K562 (cell line): ENCODE measurements at regions not wholly inside any gene's neighbourhood (a gene's known extent, or its start where the extent isn't known, plus 50 kb on each side); places are given as distances from the start of the nearest gene placed in this dataset.
A peak's percentile ranks its signal among the peaks of the same experiment; 100 is the strongest.

Source experiments
- ATAC-seq: fragments of 200-7000 bp; cut with Tn5 transposase; 3 replicates; pipeline ENCODE4 v1.9.1; 2020; ENCODE audit warnings: moderate library complexity
- BruUV-seq: library from RNA; stranded (reverse); fragments of 400-500 nt; replicated peaks from 2 replicates; lab custom pipeline; 2021; lab: Mats Ljungman, UMichigan
- CTCF ChIA-PET: fragments of 300-600 bp; formaldehyde crosslinking; extraction: SDS; loops from one replicate; lab custom pipeline; 2021; ENCODE audit warnings: low intra/inter-chr PET ratio; lab: Yijun Ruan, JAX
- POLR2A ChIA-PET: fragments of 300-600, 350-650 bp; sonication (Branson Sonifier 250); formaldehyde crosslinking; extraction: SDS; loops from one replicate; lab custom pipeline; 2021; ENCODE audit warnings: antibody characterized with exemption, inconsistent platforms; lab: Yijun Ruan, JAX
- DNase-seq, 4 experiments: peaks; one replicate each; pipeline versions ENCODE4 v3.0.0 to v3.0.0-alpha.2; 2011 to 2018; ENCODE audit warnings: low spot score in 3 of 4, mixed read lengths in 3 of 4; ENCODE audit errors: extremely low read depth in 1 of 4
- FAIRE-seq: peaks from 2 replicates; lab custom pipeline; 2011; peaks lifted over from hg19 to GRCh38; lab: Jason Lieb, UNC
- H2AFZ ChIP-seq: 2 replicates; pipeline ENCODE4 v1.6.0; 2011; ENCODE audit warnings: low read depth, low read length, control low read depth, inconsistent platforms
- H3K27ac ChIP-seq: fragments of 200-600 bp; 3 replicates; pipeline ENCODE4 v1.8.0; 2011; ENCODE audit warnings: low read depth, mild to moderate bottlenecking, control low read depth, inconsistent platforms, low read length, moderate library complexity, mixed read lengths; ENCODE audit errors: extremely low read depth
- H3K27me3 ChIP-seq, 2 experiments: fragments of 300-600 bp in 1 of 2; 2 replicates in 1 of 2; 3 replicates in 1 of 2; pipeline versions ENCODE4 v1.6.0 to v1.8.0; 2011; ENCODE audit warnings: inconsistent platforms in 2 of 2, low read length in 2 of 2, mild to moderate bottlenecking in 1 of 2, mixed read lengths in 1 of 2, moderate library complexity in 1 of 2; ENCODE audit not compliant: control insufficient read depth in 2 of 2, insufficient read depth in 2 of 2
- H3K36me3 ChIP-seq: fragments of 300-600 bp; 3 replicates; pipeline ENCODE4 v1.8.0; 2011; ENCODE audit warnings: mild to moderate bottlenecking, low read length, inconsistent platforms; ENCODE audit not compliant: control insufficient read depth, insufficient read depth
- H3K4me1 ChIP-seq, 2 experiments: fragments of 200-600 bp in 1 of 2; replicated peaks in 1 of 2; 2 replicates in 1 of 2; 3 replicates in 1 of 2; pipeline versions ENCODE4 v1.5.1 to v1.8.0; 2011; ENCODE audit warnings: inconsistent platforms in 2 of 2, low read length in 2 of 2, mild to moderate bottlenecking in 1 of 2, mixed read lengths in 1 of 2, moderate library complexity in 1 of 2; ENCODE audit not compliant: control insufficient read depth in 2 of 2, insufficient read depth in 2 of 2
- H3K4me2 ChIP-seq: 2 replicates; pipeline ENCODE4 v1.6.1; 2011; ENCODE audit warnings: low read length, control low read depth, inconsistent platforms, mixed read lengths; ENCODE audit not compliant: insufficient read depth
- H3K4me3 ChIP-seq: fragments of 200-600 bp; sonication (generic), shearing (Covaris generic); 2 replicates; pipeline ENCODE4 v1.5.1; 2016; ENCODE audit warnings: control low read depth, inconsistent platforms
- H3K79me2 ChIP-seq: fragments of 200-600 bp; 3 replicates; pipeline ENCODE4 v1.8.0; 2011; ENCODE audit warnings: low read length, inconsistent platforms; ENCODE audit not compliant: control insufficient read depth, insufficient read depth
- H3K9ac ChIP-seq, 2 experiments: 2 replicates each; pipeline versions ENCODE4 v1.6.0 to v1.6.1; 2011; ENCODE audit warnings: low read depth in 2 of 2, low read length in 2 of 2, control low read depth in 1 of 2, inconsistent platforms in 1 of 2, mild to moderate bottlenecking in 1 of 2, mixed read lengths in 1 of 2; ENCODE audit not compliant: insufficient read depth in 1 of 2
- H3K9me1 ChIP-seq: one replicate; pipeline ENCODE4 v1.6.0; 2011; ENCODE audit warnings: inconsistent platforms, mild to moderate bottlenecking, low read length, moderate library complexity; ENCODE audit not compliant: control insufficient read depth, insufficient read depth
- H3K9me3 ChIP-seq: replicated peaks from 2 replicates; pipeline ENCODE4 v1.5.1; 2011; ENCODE audit warnings: low read depth, low read length, inconsistent platforms; ENCODE audit not compliant: control insufficient read depth, insufficient read depth
- H4K20me1 ChIP-seq: replicated peaks from 2 replicates; pipeline ENCODE4 v1.6.1; 2011; ENCODE audit warnings: low read length, inconsistent platforms, mixed read lengths; ENCODE audit not compliant: control insufficient read depth, insufficient read depth
- CAMTA2 ChIP-seq: fragments of 250-450 bp; sonication (Bioruptor Pico); conservative IDR thresholded peaks from 2 replicates; pipeline ENCODE4 v1.5.1; 2022
- CC2D1A ChIP-seq: fragments of 450-650 bp; IDR thresholded peaks from 2 replicates; pipeline ENCODE4 v1.6.1; 2017; ENCODE audit warnings: mild to moderate bottlenecking
- FOXK2 ChIP-seq, 2 experiments: fragments of 450-650 bp; IDR thresholded peaks in 1 of 2; conservative IDR thresholded peaks in 1 of 2; 2 replicates each; pipeline ENCODE4 v1.6.1; 2016; ENCODE audit warnings: low read depth in 2 of 2, mild to moderate bottlenecking in 1 of 2
- JUNB ChIP-seq: fragments of 450-650 bp; formaldehyde crosslinking; conservative IDR thresholded peaks from 2 replicates; pipeline ENCODE4 v1.4.0; 2020; ENCODE audit warnings: mild to moderate bottlenecking
- SMARCC2 ChIP-seq: fragments of 450-650 bp; IDR thresholded peaks from 2 replicates; pipeline ENCODE4 v1.6.1; 2017; ENCODE audit warnings: antibody characterized with exemption, moderate library complexity, mild to moderate bottlenecking, low read depth
- SNIP1 ChIP-seq: fragments of 450-650 bp; IDR thresholded peaks from 2 replicates; pipeline ENCODE4 v1.7.1; 2017; ENCODE audit warnings: low read depth, mild to moderate bottlenecking
- WGBS: fragments of 100-300 bp; shearing (Covaris generic); methylation state at CpG from one replicate; pipeline ENCODE4 v1.1.6; 2016; ENCODE audit warnings: low coverage, mixed read lengths; ENCODE audit not compliant: insufficient coverage; ENCODE audit errors: missing lambda C conversion rate; 5-methylcytosine and 5-hydroxymethylcytosine counted together
- in situ Hi-C: fragments of 300-500 bp; cut with MboI; formaldehyde crosslinking; loops from 4 replicates; pipeline ENCODE4 v1.15.0; 2018; ENCODE audit warnings: inconsistent platforms, mixed read lengths
- intact Hi-C: fragments of 100-400 bp; cut with micrococcal nuclease; formaldehyde crosslinking; loops from 2 replicates; pipeline ENCODE4 v1.14.2; 2022
- TF ChIP-seq, protein P1 (sequence below), 3 experiments: IDR thresholded peaks in 2 of 3; conservative IDR thresholded peaks in 1 of 3; 2 replicates each; pipeline ENCODE4 v1.5.1; 2011 to 2012; ENCODE audit warnings: low read length in 3 of 3, mild to moderate bottlenecking in 3 of 3, control low read depth in 2 of 3, improper control_type of control experiment in 1 of 3, inconsistent platforms in 1 of 3, low read depth in 1 of 3, mixed read lengths in 1 of 3, moderate library complexity in 1 of 3; ENCODE audit not compliant: insufficient read depth in 2 of 3
- TF ChIP-seq, protein P2 (sequence below): fragments of 250-450 bp; sonication (Bioruptor Pico); IDR thresholded peaks from 2 replicates; pipeline ENCODE4 v1.5.0; 2021; ENCODE audit warnings: mild to moderate bottlenecking, borderline replicate concordance

DNA sequence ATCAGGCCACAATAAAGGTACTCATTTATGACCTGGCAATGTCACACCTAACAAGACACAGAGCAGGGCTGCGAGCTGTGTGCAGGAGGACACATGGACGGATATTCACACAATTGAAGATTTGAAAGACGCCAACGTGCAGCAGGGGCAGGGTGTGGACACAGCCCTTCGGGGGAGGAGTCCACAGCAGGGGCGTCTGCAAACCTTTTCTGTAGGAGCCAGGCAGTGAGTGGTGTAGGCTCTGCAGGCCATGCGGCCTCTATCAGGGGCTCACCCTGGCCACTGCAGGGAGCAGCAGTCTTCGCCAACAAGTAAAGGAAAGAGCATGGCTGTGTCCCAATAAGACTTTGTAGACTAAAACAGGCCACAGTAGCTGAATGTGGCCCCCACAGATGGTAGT, 125.7 kb upstream of the SNTG2 start:
- no peak overlapping the region for H3K9ac ChIP-seq
- DNase-seq (no peak), FAIRE-seq (no peak), ATAC-seq (peak; percentile 86)
- no TSS peak for BruUV-seq
- H3K79me2 ChIP-seq: no peaks in the 10 kb centered on the region
- no peaks in the 10 kb centered on the region for H3K36me3 ChIP-seq
- peaks cover 18 to 46% of the 10 kb centered on the region in 2 experiments for H3K27me3 ChIP-seq
- H4K20me1 ChIP-seq: no peaks in the 10 kb centered on the region
- no peaks in the 10 kb centered on the region for H3K9me1 ChIP-seq
- intact Hi-C loops: loop anchor here (10.0 kb wide), 1 partner anchor 110 kb away; no protein-coding TSS in a partner anchor
- 5% methylated on average over 8 of the region's 8 CpGs for WGBS
- no peak overlapping the region for H3K4me3 ChIP-seq
- CTCF ChIA-PET: no interaction called here
- no peaks in the 10 kb centered on the region for H3K9me3 ChIP-seq
- 0 out of 5 replicates have a peak, but pooled peaks cover 0 to 3% of the 10 kb centered on the region in 2 experiments for H3K4me1 ChIP-seq
- POLR2A ChIA-PET: no interaction called here
- 0 out of 2 replicates have a peak overlapping the region, but pooled peaks have one; percentile 17 for H2AFZ ChIP-seq
- no peak overlapping the region for H3K27ac ChIP-seq
- H3K4me2 ChIP-seq: no peak overlapping the region; the same call in 1 of the 2 replicates
- TF ChIP-seq CC2D1A (no peak), FOXK2 (conservative IDR thresholded peaks at IDR 0.05 in 1 of 2, IDR thresholded peaks at IDR 0.05 in 1 of 2; ENCODE audit: low read depth in 2 of 2) (no peak), SMARCC2 (no peak), SNIP1 (no peak)
- in situ Hi-C loops: no loop called here

DNA sequence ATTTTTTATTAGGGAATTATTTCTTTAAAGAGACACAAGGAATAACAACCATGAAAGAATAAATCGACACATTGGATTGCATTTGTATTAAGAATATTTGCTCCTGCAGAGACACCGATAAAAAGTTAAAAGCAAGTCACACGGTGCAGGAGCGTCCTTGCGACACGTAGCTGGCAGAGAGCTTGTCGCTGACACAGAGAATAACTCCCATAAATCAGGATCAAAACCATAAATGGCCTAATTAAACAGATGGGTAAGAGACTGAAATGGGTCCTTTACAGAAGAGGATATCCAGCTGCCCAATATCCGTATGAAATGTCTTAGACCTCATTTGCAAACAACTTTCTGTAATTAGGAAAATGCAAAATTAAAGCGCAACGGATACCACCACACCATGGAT, 126.1 kb upstream of the SNTG2 start:
- Histone ChIP-seq H3K9ac (no peak overlapping the region), H3K9me1 (no peaks in the 10 kb centered on the region), H3K27me3 (peaks cover 18 to 47% of the 10 kb centered on the region in 2 experiments), H2AFZ (no peak overlapping the region), H3K36me3 (no peaks in the 10 kb centered on the region), H3K79me2 (no peaks in the 10 kb centered on the region), H3K9me3 (no peaks in the 10 kb centered on the region), H3K4me1 (0 out of 5 replicates have a peak, but pooled peaks cover 0 to 3% of the 10 kb centered on the region in 2 experiments), H4K20me1 (no peaks in the 10 kb centered on the region), H3K4me3 (no peak overlapping the region), H3K27ac (no peak overlapping the region), H3K4me2 (no peak overlapping the region; the same call in 1 of the 2 replicates)
- ATAC-seq (no peak), FAIRE-seq (no peak), DNase-seq (no peak)
- 0% methylated on average over 10 of the region's 10 CpGs for WGBS
- no TSS peak for BruUV-seq
- in situ Hi-C loops: no loop called here
- intact Hi-C loops: loop anchor here (10.0 kb wide), 1 partner anchor 110 kb away; no protein-coding TSS in a partner anchor
- TF ChIP-seq CAMTA2 (CRISPR knock-in tag) (no peak), JUNB (CRISPR knock-in tag) (no peak)
- TF ChIP-seq, protein P1, sequence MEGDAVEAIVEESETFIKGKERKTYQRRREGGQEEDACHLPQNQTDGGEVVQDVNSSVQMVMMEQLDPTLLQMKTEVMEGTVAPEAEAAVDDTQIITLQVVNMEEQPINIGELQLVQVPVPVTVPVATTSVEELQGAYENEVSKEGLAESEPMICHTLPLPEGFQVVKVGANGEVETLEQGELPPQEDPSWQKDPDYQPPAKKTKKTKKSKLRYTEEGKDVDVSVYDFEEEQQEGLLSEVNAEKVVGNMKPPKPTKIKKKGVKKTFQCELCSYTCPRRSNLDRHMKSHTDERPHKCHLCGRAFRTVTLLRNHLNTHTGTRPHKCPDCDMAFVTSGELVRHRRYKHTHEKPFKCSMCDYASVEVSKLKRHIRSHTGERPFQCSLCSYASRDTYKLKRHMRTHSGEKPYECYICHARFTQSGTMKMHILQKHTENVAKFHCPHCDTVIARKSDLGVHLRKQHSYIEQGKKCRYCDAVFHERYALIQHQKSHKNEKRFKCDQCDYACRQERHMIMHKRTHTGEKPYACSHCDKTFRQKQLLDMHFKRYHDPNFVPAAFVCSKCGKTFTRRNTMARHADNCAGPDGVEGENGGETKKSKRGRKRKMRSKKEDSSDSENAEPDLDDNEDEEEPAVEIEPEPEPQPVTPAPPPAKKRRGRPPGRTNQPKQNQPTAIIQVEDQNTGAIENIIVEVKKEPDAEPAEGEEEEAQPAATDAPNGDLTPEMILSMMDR (IDR thresholded peaks at IDR 0.05 in 2 of 3, conservative IDR thresholded peaks at IDR 0.05 in 1 of 3; ENCODE audit: insufficient read depth in 2 of 3, low read depth in 1 of 3, low read length in 3 of 3): 0 out of 6 replicates have a peak, but pooled peaks of 1 of the 3 experiments have one; percentile 6
- TF ChIP-seq, protein P2, sequence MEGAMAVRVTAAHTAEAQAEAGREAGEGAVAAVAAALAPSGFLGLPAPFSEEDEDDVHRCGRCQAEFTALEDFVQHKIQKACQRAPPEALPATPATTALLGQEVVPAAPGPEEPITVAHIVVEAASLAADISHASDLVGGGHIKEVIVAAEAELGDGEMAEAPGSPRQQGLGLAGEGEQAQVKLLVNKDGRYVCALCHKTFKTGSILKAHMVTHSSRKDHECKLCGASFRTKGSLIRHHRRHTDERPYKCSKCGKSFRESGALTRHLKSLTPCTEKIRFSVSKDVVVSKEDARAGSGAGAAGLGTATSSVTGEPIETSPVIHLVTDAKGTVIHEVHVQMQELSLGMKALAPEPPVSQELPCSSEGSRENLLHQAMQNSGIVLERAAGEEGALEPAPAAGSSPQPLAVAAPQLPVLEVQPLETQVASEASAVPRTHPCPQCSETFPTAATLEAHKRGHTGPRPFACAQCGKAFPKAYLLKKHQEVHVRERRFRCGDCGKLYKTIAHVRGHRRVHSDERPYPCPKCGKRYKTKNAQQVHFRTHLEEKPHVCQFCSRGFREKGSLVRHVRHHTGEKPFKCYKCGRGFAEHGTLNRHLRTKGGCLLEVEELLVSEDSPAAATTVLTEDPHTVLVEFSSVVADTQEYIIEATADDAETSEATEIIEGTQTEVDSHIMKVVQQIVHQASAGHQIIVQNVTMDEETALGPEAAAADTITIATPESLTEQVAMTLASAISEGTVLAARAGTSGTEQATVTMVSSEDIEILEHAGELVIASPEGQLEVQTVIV (CRISPR knock-in tag): no peak
- POLR2A ChIA-PET: interaction anchor here (1.7 kb wide), 1 partner anchor 12 kb away, joined by 4 read pairs; no protein-coding TSS in a partner anchor
- CTCF ChIA-PET: no interaction called here
